ENCODE measurements at regions not wholly inside any gene's neighbourhood (a gene's known extent, or its start where the extent isn't known, plus 50 kb on each side); places are given as distances from the start of the nearest gene placed in this dataset.

DNA sequence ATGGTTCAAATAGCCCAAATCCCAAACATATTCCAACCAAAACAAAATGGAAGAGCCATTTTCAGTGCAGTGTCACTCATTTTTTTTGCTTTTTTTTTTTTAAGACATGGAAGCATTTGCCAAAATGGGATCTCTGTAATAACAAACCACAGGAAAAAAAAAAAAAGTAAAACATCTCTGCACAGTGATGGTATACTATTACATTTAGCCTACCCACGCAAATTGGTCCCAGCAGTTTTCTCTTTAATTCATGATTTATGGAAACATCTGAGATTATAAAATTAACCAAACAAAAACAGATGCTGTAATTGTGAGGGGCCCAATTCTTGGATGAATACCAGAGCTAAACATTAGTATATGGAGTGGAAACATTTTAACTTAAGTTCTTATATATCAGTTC is 566.6 kb downstream of the ZNF608 start:
- H3K36me3 Mint-ChIP-seq (ENCODE audit: insufficient read depth, unreplicated experiment): no peaks in the 10 kb centered on the region
- no peak overlapping the region for H3K27ac Mint-ChIP-seq (ENCODE audit: unreplicated experiment)
- no peak for TF ChIP-seq CTCF (IDR thresholded peaks at IDR 0.05; ENCODE audit: unreplicated experiment)
- BruUV-seq (replicated peaks): no TSS peak
- DNase-seq: no peak
- H3K9me3 Mint-ChIP-seq (ENCODE audit: low read depth, unreplicated experiment): peaks cover 2% of the 10 kb centered on the region
- no peak overlapping the region for H3K4me3 Mint-ChIP-seq (ENCODE audit: low read depth, unreplicated experiment)
- intact Hi-C loops (cut with micrococcal nuclease; ENCODE audit: unreplicated experiment): no loop called here
- no peaks in the 10 kb centered on the region for H3K4me1 Mint-ChIP-seq (ENCODE audit: low read depth, unreplicated experiment)
- CTCF ChIA-PET: interaction anchor here (0.7 kb wide), 1 partner anchor 1864 kb away, joined by 3 read pairs; no protein-coding TSS in a partner anchor
- no peaks in the 10 kb centered on the region for H3K27me3 Mint-ChIP-seq (ENCODE audit: unreplicated experiment)

DNA sequence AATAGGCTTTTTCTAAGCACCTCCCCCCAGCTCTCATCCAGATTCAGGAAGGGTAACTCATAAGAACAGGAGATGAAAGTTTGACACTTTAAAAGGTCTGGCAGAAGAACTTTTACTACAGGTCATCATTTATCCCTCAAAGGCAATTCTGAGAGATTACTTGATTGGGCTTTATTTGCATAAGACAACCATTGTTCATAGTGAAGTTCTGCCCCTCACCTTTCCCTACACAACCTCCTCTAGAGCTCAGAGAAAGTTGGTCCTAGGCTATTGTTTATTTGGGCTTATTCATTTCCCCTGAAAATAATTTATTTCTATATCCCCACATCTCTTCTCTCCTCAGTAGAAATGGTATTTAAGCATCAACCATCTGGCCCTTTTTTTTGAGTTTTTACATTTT is 568.4 kb downstream of the ZNF608 start:
- no TSS peak for BruUV-seq (replicated peaks)
- Mint-ChIP-seq H3K9me3 (ENCODE audit: low read depth, unreplicated experiment) (peaks cover 2% of the 10 kb centered on the region), H3K36me3 (ENCODE audit: insufficient read depth, unreplicated experiment) (no peaks in the 10 kb centered on the region), H3K27ac (ENCODE audit: unreplicated experiment) (no peak overlapping the region), H3K4me3 (ENCODE audit: low read depth, unreplicated experiment) (no peak overlapping the region), H3K27me3 (ENCODE audit: unreplicated experiment) (no peaks in the 10 kb centered on the region), H3K4me1 (ENCODE audit: low read depth, unreplicated experiment) (no peaks in the 10 kb centered on the region)
- intact Hi-C loops (cut with micrococcal nuclease; ENCODE audit: unreplicated experiment): no loop called here
- no peak for DNase-seq
- TF ChIP-seq CTCF (IDR thresholded peaks at IDR 0.05; ENCODE audit: unreplicated experiment): no peak
- CTCF ChIA-PET: no interaction called here

- no peaks in the 10 kb centered on the region for H3K36me3 Mint-ChIP-seq (ENCODE audit: insufficient read depth, unreplicated experiment)
- intact Hi-C loops (cut with micrococcal nuclease; ENCODE audit: unreplicated experiment): no loop called here
- BruUV-seq (replicated peaks): no TSS peak
- DNase-seq: no peak
- no peak overlapping the region for H3K4me3 Mint-ChIP-seq (ENCODE audit: low read depth, unreplicated experiment)
- no peak for TF ChIP-seq CTCF (IDR thresholded peaks at IDR 0.05; ENCODE audit: unreplicated experiment)
- no peaks in the 10 kb centered on the region for H3K4me1 Mint-ChIP-seq (ENCODE audit: low read depth, unreplicated experiment)
- no peaks in the 10 kb centered on the region for H3K27me3 Mint-ChIP-seq (ENCODE audit: unreplicated experiment)
- CTCF ChIA-PET: no interaction called here
- H3K9me3 Mint-ChIP-seq (ENCODE audit: low read depth, unreplicated experiment): peaks cover 6% of the 10 kb centered on the region
- no peak overlapping the region for H3K27ac Mint-ChIP-seq (ENCODE audit: unreplicated experiment)
Observed at GRCh38 chr5:124176692-124177091, 569.7 kb downstream of the ZNF608 start.

DNA sequence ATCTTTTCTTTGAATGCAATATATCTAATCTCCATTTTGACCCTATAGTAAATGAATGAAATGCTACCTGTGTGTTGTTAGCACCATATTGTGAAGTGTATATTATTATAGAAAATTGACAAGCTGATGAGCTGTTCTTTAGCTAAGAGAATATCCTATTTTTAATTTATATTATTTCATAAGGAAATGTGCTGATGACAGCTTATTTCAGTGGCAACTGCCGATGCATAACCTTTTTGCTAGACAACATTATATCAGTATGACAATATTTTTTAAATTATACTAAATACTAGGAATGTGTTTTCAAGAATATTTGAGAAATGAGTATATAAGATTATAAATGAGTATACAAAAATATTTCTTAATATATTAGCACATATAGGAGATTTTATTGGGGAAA is 573.1 kb downstream of the ZNF608 start:
- Mint-ChIP-seq H3K27ac (ENCODE audit: unreplicated experiment) (no peak overlapping the region), H3K4me3 (ENCODE audit: low read depth, unreplicated experiment) (no peak overlapping the region), H3K27me3 (ENCODE audit: unreplicated experiment) (no peaks in the 10 kb centered on the region), H3K4me1 (ENCODE audit: low read depth, unreplicated experiment) (no peaks in the 10 kb centered on the region), H3K36me3 (ENCODE audit: insufficient read depth, unreplicated experiment) (no peaks in the 10 kb centered on the region), H3K9me3 (ENCODE audit: low read depth, unreplicated experiment) (peaks cover 9% of the 10 kb centered on the region)
- intact Hi-C loops (cut with micrococcal nuclease; ENCODE audit: unreplicated experiment): no loop called here
- no TSS peak for BruUV-seq (replicated peaks)
- TF ChIP-seq CTCF (IDR thresholded peaks at IDR 0.05; ENCODE audit: unreplicated experiment): no peak
- DNase-seq: no peak
- CTCF ChIA-PET: no interaction called here
